ENCODE measurements at regions not wholly inside any gene's neighbourhood (a gene's known extent, or its start where the extent isn't known, plus 50 kb on each side); places are given as distances from the start of the nearest gene placed in this dataset.
"Not testable (repeated sequence)": the region's sequence is repeated elsewhere in the genome, so short reads cannot be mapped to it uniquely, and the experiment has no call there.

DNA sequence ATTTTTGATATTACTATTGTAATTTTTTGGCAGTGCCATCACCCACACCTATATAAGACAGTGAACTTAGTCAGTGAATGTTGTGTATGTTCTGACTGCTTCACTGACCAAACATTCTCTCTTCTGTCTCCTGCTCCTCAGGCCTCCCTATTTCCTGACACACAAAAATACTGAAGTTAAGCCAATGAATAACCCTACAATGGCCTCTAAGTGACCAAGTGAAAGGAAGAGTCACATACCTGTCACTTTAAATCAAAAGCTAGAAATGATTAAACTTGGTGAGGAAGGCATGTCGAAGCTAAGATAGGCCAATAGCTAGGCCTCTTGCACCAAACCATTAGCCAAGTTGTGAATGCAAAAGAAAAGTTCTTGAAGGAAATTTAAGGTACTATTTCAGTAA lies 151.9 kb downstream of the RND3 start:
- FAIRE-seq: no peak
- no peak for TF ChIP-seq POLR2A (IDR thresholded peaks at IDR 0.05; ENCODE audit: low read depth, low read length)
- no peak for TF ChIP-seq TAF1 (IDR thresholded peaks at IDR 0.05; ENCODE audit: borderline replicate concordance, low read depth, low read length)
- TF ChIP-seq POLR2AphosphoS5 (IDR thresholded peaks at IDR 0.05; ENCODE audit: low read depth, low read length): no peak
- no peak for DNase-seq (ENCODE audit: insufficient read length)

DNA sequence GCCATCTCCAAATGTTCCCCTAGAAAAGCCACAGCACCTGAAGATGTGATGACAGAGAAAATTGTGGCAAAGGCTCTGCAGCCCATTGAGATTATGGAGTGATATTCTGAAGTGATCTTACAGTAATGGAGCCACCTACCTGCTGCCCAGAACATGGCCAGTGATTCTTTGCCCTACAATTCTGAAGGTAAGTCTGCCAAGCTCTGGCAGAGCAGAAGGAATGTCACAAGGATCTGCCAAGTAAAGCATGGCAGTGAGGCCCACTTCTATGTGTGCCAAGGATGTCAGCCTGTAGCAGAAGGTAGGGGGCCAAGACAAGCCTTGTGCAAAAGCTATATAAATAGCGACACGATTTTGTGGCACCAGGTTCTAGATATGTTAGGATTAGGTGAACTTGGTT lies 155.1 kb downstream of the RND3 start:
- FAIRE-seq (no peak), DNase-seq (ENCODE audit: insufficient read length) (no peak)
- TF ChIP-seq TAF1 (IDR thresholded peaks at IDR 0.05; ENCODE audit: borderline replicate concordance, low read depth, low read length): no peak

DNA sequence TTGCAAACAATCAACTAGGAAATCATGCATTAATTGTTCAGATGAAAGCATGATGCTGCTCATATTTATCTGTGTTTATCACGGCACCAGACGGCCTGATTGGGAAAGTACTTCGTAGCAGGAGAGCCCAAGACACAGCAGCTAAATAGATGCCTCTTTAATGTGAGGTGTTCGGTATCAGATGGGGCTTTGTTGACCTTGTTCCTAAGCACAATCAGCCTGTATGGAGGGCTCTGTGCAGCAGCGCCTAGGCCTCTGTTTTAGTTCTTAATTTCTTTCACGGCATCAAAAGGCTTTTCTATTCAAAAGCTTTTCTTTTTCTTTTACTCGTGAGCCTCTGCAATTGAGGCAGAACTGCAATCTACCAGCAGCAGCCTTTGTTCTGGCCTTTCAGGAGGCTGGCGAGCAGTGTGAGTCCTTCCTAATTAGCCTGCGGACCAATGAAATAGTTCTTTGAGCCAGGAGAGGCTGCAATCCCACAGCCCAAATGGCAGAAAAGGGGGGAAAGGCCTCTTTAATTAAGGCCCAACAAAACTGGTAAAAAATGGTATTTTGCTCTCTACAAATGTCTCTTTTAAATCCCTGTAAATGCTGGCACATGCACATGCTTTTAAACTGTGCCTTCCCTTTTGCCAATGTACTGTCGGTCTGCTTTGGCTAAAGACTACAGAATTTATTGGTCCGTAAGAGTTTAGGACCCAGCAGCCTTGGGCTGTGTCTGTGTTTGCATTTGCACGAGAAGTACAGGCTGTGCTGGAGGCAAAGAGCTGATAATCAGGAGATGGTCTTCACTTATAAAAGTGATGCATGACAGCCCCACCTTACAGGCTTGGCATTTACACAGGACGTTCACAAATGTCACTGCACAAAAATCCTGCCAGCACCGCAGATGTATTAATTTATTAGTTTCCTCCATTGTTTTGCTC lies 159.6 kb downstream of the RND3 start:
- FAIRE-seq (no peak), DNase-seq (ENCODE audit: insufficient read length) (no peak)

DNA sequence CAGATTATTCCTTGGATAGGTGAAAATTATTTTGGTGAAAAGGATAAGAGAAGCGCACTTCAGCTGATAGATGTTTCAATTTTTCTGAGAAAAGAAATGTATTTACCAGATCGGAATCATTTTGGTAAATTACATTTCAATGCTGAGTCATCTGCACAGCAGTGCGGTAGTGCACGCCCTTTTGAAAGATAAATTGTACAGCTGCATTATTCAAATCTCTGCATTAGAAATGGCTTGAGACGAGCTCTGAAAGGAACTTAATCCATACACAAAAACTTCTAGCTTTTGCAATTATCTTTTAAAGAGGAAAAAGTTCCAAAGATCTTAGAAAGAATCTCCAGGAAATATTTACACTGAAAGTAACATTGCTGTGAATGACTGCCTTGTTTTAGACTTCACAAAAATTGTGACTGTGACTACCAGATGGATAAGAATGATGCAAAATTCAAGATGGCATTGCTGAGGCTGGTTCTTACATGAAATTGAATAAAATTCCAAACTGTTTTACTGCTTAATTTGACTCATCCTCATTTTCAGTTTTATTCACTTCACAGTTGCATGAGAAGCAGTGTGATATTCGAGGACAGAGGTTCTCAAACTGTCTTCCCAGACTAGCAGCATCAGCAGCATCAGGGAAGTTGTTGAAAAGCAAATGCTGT lies 161.7 kb downstream of the RND3 start:
- no peak for FAIRE-seq
- TF ChIP-seq POLR2A (IDR thresholded peaks at IDR 0.05; ENCODE audit: low read depth, low read length): no peak
- no peak for TF ChIP-seq POLR2AphosphoS5 (IDR thresholded peaks at IDR 0.05; ENCODE audit: low read depth, low read length)
- TF ChIP-seq TAF1 (IDR thresholded peaks at IDR 0.05; ENCODE audit: borderline replicate concordance, low read depth, low read length): no peak

More for the DNA sequence above, 159.6 kb downstream of the RND3 start:
- TF ChIP-seq POLR2AphosphoS5 (IDR thresholded peaks at IDR 0.05; ENCODE audit: low read depth, low read length): no peak

DNA sequence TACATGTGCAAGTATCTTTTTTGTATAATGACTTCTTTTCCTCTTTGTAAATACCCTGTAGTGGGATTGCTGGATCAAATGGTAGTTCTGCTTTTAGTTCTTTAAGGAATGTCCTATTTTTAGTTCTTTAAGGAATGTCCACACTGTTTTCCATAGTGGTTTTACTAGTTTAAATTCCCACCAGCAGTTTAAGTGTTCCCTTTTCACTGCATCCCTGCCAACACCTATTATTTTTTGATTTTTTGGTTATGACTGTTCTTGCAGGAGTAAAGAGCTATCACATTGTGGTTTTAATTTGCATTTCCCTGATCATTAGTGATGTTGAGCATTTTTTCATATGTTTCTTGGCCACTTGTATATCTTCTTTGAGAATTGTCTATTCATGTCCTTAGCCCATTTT lies 164.4 kb downstream of the RND3 start:
- not testable (repeated sequence) for DNase-seq (ENCODE audit: insufficient read length); FAIRE-seq

More for the DNA sequence above, 161.7 kb downstream of the RND3 start:
- DNase-seq (ENCODE audit: insufficient read length): no peak

DNA sequence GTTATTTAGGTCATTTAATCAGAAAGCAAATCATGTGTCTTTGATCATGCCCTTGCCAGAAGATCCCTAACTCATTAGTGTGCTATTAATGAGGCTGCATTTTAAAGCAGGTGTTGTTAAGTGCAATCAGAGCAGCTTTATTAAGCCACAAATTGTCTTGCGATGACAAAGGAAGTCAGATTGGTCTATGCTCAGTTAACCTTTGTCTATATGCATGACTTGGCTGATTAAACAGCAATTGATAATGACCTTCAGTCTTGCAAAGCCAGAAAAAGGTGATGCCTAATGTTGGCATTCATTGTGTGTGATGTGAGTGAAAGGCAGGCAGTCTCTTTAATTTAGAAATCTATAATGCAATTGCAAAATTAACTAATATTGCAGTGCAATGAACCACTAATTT lies 166.9 kb downstream of the RND3 start:
- DNase-seq (ENCODE audit: insufficient read length) (no peak), FAIRE-seq (no peak)
- no peak for TF ChIP-seq TAF1 (IDR thresholded peaks at IDR 0.05; ENCODE audit: borderline replicate concordance, low read depth, low read length)
- no peak for TF ChIP-seq POLR2A (IDR thresholded peaks at IDR 0.05; ENCODE audit: low read depth, low read length)
- no peak for TF ChIP-seq POLR2AphosphoS5 (IDR thresholded peaks at IDR 0.05; ENCODE audit: low read depth, low read length)

DNA sequence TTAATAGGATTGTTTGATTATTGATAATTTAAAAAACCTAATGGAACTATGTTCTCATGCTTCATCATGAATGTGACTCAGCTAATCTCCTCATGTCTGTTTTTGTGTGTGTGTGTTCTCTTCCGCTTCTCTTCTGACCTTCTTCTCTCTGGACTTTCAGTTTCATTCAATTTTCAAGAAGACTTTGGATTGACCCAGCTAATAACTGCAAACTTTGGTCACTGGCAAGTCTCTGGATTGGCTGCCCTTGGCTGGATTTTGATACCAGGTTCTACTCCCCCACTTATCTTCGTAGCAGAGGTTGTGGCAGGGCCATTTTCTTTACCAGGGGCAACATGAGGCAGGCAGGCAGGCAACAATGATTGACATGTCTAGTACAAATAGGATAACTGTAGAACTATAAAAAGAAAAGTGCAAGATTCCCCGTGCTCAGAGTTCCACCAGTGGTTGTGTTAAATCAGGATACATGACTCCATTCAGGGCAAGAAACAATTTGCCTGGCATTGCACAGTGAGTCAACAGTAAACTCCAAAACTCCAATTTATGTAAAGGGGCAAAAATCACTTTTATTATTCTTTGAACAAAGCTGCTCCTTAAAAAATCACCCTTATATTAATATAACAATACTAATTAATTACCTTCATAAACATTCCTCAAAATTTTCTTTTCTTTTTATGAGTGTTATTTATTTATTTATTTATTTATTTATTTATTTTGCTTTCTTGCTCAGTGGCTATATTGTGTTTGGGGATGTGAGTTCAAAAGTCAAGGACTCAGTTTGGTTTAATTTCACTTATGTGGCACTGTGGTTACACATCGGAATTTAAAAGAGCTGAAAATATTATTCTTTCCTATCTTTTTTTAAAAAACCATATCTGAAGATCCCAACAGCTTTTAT lies 167.6 kb downstream of the RND3 start:
- TF ChIP-seq POLR2A (IDR thresholded peaks at IDR 0.05; ENCODE audit: low read depth, low read length) (no peak), TAF1 (IDR thresholded peaks at IDR 0.05; ENCODE audit: borderline replicate concordance, low read depth, low read length) (no peak), POLR2AphosphoS5 (IDR thresholded peaks at IDR 0.05; ENCODE audit: low read depth, low read length) (no peak)
- no peak for DNase-seq (ENCODE audit: insufficient read length)
- no peak for FAIRE-seq

DNA sequence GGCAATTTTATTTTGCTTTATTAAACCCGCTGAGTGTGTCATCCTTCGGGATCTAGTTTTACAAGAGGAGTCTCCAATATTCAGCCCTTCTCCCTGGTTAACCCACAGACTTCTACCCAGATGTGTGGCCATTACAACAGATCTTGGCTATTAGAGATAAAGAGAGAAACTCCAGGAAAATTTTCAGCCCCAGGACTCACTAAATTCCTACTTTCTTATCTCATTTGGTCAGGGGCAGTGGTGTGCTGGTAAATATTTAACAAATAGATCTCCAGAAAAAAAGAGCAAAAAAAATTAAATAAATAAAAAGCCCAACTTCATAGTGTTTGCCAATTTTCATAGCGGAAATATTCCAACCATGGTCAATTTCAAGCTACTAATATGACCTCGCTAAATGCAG lies 168.4 kb downstream of the RND3 start:
- FAIRE-seq: no peak
- TF ChIP-seq TAF1 (IDR thresholded peaks at IDR 0.05; ENCODE audit: borderline replicate concordance, low read depth, low read length) (no peak), POLR2A (IDR thresholded peaks at IDR 0.05; ENCODE audit: low read depth, low read length) (no peak), POLR2AphosphoS5 (IDR thresholded peaks at IDR 0.05; ENCODE audit: low read depth, low read length) (no peak)
- DNase-seq (ENCODE audit: insufficient read length): no peak

DNA sequence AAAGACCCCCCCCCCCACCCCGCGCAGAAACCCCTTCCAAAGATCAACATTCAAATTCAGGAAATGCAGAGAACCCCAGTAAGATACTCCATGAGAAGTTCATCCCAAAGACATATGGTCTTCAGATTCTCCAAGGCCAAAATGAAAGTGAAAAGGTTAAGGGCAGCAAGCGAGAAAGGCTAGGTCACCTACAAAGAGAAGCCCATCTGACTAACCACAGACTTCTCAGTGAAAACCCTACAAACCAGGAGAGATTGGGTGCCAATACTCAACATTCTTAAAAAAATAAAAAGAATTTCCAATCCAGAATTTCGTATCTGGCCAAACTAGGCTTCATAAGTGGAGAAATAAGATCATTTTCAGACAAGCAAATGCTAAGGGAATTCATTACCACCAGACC lies 175.2 kb downstream of the RND3 start:
- TF ChIP-seq TAF1 (IDR thresholded peaks at IDR 0.05; ENCODE audit: borderline replicate concordance, low read depth, low read length): no peak
- TF ChIP-seq POLR2A (IDR thresholded peaks at IDR 0.05; ENCODE audit: low read depth, low read length): no peak
- TF ChIP-seq POLR2AphosphoS5 (IDR thresholded peaks at IDR 0.05; ENCODE audit: low read depth, low read length): no peak
- FAIRE-seq (no peak), DNase-seq (ENCODE audit: insufficient read length) (no peak)

DNA sequence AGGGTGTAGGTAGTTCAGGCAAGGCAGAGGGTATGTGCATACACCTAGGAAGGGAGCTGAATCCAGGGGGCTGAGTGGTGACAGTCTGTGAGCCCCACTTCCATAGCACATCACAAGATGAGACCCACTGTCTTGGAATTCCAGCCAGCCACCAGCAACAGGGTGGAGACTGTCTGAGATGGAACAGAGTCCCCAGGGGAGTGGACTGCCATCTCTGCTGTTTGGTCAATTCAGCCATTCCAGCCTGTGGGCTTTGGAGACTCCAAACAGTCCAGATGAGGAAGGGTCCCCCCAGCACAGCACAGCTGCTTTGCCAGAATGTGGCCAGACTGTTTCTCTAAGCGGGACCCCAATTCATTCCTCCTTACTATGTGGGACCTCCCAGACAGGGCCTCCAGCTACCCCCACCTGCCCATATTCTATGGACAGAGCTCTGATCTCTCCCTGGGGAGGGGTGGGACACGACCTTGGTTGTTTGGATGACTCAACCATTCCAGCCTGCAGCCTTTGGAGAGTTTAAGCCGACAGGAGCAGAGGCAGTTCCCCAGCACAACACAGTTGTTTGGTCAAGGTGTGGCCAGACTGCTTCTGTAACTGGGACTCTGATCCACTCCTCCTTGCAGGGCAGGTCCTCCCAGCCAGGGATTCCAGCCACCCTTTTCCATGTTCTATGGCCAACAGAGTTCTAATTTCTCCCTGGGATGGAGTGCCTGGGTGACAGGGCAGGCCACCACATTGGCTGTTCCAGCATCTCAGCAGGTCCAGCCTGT lies 178.0 kb downstream of the RND3 start:
- DNase-seq (ENCODE audit: insufficient read length): no peak
- TF ChIP-seq TAF1 (IDR thresholded peaks at IDR 0.05; ENCODE audit: borderline replicate concordance, low read depth, low read length) (no peak), POLR2A (IDR thresholded peaks at IDR 0.05; ENCODE audit: low read depth, low read length) (no peak), POLR2AphosphoS5 (IDR thresholded peaks at IDR 0.05; ENCODE audit: low read depth, low read length) (no peak)
- no peak for FAIRE-seq

DNA sequence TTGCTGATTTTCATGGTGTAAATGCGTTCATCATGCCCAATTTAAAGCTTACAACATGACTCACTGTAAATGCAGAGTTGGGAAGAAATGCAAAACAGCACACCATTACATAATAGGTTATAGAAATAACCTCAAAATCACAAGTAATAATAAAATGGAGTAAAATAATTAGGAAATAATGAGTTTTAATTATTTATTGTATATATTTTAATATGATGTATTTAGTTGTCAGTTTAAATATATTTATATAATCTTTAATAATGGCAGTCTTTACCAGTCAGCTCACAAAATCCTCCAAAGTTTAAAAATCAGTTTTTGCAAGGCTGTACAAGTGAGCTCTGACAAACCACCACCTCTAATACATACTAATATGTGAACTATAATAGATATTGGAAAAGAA lies 180.2 kb downstream of the RND3 start:
- no peak for FAIRE-seq

More for the DNA sequence above, 180.2 kb downstream of the RND3 start:
- DNase-seq (ENCODE audit: insufficient read length): no peak
- TF ChIP-seq POLR2A (IDR thresholded peaks at IDR 0.05; ENCODE audit: low read depth, low read length) (no peak), TAF1 (IDR thresholded peaks at IDR 0.05; ENCODE audit: borderline replicate concordance, low read depth, low read length) (no peak), POLR2AphosphoS5 (IDR thresholded peaks at IDR 0.05; ENCODE audit: low read depth, low read length) (no peak)
